Natural killer cell (primary cell): ENCODE measurements at regions not wholly inside any gene's neighbourhood (a gene's known extent, or its start where the extent isn't known, plus 50 kb on each side); places are given as distances from the start of the nearest gene placed in this dataset.

Experiments
- ATAC-seq, 3 donors: fragments of 150-1000 bp in 2 of 3; fragments of 200-7000 bp in 1 of 3; cut with Tn5 transposase; 1 replicate in 1 of 3; 2 replicates in 2 of 3; pipeline ENCODE4 v1.10.0; 2021; ENCODE audit warnings: mild to moderate bottlenecking in 2 of 3, moderate library complexity in 2 of 3
- DNase-seq, 2 donors: peaks; one replicate each; pipeline versions ENCODE4 v3.0.0 to v3.0.0-alpha.2; 2013 to 2021; ENCODE audit warnings: mixed read lengths in 1 of 2
- H3K27ac ChIP-seq: one replicate; pipeline ENCODE4 v1.5.1; 2013; ENCODE audit warnings: mild to moderate bottlenecking, low read length
- H3K27me3 ChIP-seq: one replicate; pipeline ENCODE4 v1.6.1; 2013; ENCODE audit warnings: low read length; ENCODE audit not compliant: control insufficient read depth, insufficient read depth
- H3K36me3 ChIP-seq: one replicate; pipeline ENCODE4 v1.6.1; 2013; ENCODE audit warnings: low read length; ENCODE audit not compliant: control insufficient read depth, insufficient read depth
- H3K4me1 ChIP-seq: one replicate; pipeline ENCODE4 v1.6.1; 2013; ENCODE audit warnings: low read length; ENCODE audit not compliant: control insufficient read depth, insufficient read depth
- H3K4me3 ChIP-seq: one replicate; pipeline ENCODE4 v1.5.1; 2013; ENCODE audit warnings: low read length
- H3K9me3 ChIP-seq: one replicate; pipeline ENCODE4 v1.6.1; 2013; ENCODE audit warnings: low read length; ENCODE audit not compliant: control insufficient read depth, insufficient read depth
- H3K27ac Mint-ChIP-seq, 2 donors: one replicate each; pipeline ENCODE4 v1.8.0; 2022; ENCODE audit warnings: mild to moderate bottlenecking in 2 of 2, mixed read lengths in 2 of 2, moderate library complexity in 1 of 2
- H3K27me3 Mint-ChIP-seq, 2 donors: one replicate each; pipeline ENCODE4 v1.8.0; 2022; ENCODE audit warnings: low read depth in 2 of 2, mixed read lengths in 2 of 2
- H3K36me3 Mint-ChIP-seq: one replicate; pipeline ENCODE4 v1.8.0; 2022; ENCODE audit warnings: mixed read lengths
- H3K4me1 Mint-ChIP-seq, 2 donors: one replicate each; pipeline ENCODE4 v1.8.0; 2022; ENCODE audit warnings: mixed read lengths in 2 of 2
- H3K4me3 Mint-ChIP-seq: one replicate; pipeline ENCODE4 v1.8.0; 2022; ENCODE audit warnings: mild to moderate bottlenecking, moderate library complexity, mixed read lengths
- H3K9me3 Mint-ChIP-seq, 2 donors: one replicate each; pipeline ENCODE4 v1.8.0; 2022; ENCODE audit warnings: mixed read lengths in 2 of 2
- WGBS: methylation state at CpG from one replicate; pipeline ENCODE4 v1.1.7; 2013; ENCODE audit warnings: missing lambda C conversion rate; ENCODE audit not compliant: insufficient coverage; 5-methylcytosine and 5-hydroxymethylcytosine counted together
- intact Hi-C: fragments of 100-400 bp; cut with micrococcal nuclease; formaldehyde crosslinking; loops from one replicate; pipeline ENCODE4 v1.14.2; 2022
- TF ChIP-seq, protein P1 (sequence below): fragments of 200-600 bp; IDR thresholded peaks from one replicate; pipeline ENCODE4 v1.8.0; 2022; ENCODE audit warnings: antibody characterized with exemption

DNA sequence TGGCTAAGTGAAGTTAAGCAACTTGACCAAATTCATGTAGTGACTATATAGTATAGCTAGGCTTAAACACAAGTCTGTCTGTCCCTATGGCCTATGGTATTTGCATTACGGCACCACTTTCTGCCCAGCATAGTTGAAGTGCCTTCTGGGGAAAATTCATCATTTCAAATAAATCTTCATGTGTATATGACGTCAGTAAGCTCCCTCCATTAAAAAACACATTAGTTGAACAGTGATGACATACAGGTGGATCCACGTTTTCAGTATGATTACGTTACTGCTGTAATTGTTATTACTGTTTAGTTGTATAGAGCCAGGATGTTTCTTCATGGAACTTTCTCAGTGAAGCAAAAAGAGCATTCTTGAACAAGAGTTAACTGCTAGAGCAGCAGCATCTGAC, 96.2 kb downstream of the TENT5A start:
- no peak overlapping the region for H3K27ac Mint-ChIP-seq
- H3K4me3 Mint-ChIP-seq: no peak overlapping the region
- no peaks in the 10 kb centered on the region for H3K4me1 Mint-ChIP-seq
- Histone ChIP-seq H3K4me3 (no peak overlapping the region), H3K36me3 (no peaks in the 10 kb centered on the region), H3K27me3 (no peaks in the 10 kb centered on the region), H3K27ac (no peak overlapping the region), H3K4me1 (no peaks in the 10 kb centered on the region), H3K9me3 (no peaks in the 10 kb centered on the region)
- no peaks in the 10 kb centered on the region for H3K27me3 Mint-ChIP-seq
- 97% methylated on average over 4 of the region's 4 CpGs for WGBS
- H3K36me3 Mint-ChIP-seq: no peaks in the 10 kb centered on the region
- intact Hi-C loops: no loop called here
- TF ChIP-seq, protein P1, sequence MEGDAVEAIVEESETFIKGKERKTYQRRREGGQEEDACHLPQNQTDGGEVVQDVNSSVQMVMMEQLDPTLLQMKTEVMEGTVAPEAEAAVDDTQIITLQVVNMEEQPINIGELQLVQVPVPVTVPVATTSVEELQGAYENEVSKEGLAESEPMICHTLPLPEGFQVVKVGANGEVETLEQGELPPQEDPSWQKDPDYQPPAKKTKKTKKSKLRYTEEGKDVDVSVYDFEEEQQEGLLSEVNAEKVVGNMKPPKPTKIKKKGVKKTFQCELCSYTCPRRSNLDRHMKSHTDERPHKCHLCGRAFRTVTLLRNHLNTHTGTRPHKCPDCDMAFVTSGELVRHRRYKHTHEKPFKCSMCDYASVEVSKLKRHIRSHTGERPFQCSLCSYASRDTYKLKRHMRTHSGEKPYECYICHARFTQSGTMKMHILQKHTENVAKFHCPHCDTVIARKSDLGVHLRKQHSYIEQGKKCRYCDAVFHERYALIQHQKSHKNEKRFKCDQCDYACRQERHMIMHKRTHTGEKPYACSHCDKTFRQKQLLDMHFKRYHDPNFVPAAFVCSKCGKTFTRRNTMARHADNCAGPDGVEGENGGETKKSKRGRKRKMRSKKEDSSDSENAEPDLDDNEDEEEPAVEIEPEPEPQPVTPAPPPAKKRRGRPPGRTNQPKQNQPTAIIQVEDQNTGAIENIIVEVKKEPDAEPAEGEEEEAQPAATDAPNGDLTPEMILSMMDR: no peak
- ATAC-seq (no peak), DNase-seq (no peak)
- no peaks in the 10 kb centered on the region for H3K9me3 Mint-ChIP-seq

DNA sequence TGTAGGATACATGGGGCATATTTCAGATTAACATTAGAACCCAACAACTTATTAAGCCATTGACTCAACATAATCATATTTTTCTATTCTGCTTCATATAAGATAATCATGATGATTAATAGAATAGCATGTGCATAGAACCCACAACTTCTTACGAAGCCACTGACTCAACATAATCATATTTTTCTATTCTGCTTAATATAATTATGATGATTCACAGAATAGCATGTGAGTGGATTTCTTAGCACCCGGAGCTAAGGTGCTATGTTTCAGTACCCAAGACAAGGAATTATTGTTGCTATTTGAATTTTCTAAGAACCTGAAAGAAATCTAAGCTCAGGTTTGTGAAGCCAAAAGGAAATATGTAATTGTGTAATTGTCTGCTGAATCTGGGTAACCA, 96.8 kb downstream of the TENT5A start:
- 100% methylated on average over 1 of the region's 2 CpGs for WGBS
- Mint-ChIP-seq H3K4me1 (no peaks in the 10 kb centered on the region), H3K27me3 (no peaks in the 10 kb centered on the region), H3K27ac (no peak overlapping the region), H3K36me3 (no peaks in the 10 kb centered on the region), H3K9me3 (peaks cover 0 to under 1% of the 10 kb centered on the region in 2 donors), H3K4me3 (no peak overlapping the region)
- no peaks in the 10 kb centered on the region for H3K9me3 ChIP-seq
- TF ChIP-seq, protein P1: no peak
- H3K4me1 ChIP-seq: no peaks in the 10 kb centered on the region
- DNase-seq (no peak), ATAC-seq (no peak)
- no peaks in the 10 kb centered on the region for H3K27me3 ChIP-seq
- no peak overlapping the region for H3K4me3 ChIP-seq
- H3K27ac ChIP-seq: no peak overlapping the region
- intact Hi-C loops: no loop called here
- H3K36me3 ChIP-seq: no peaks in the 10 kb centered on the region

DNA sequence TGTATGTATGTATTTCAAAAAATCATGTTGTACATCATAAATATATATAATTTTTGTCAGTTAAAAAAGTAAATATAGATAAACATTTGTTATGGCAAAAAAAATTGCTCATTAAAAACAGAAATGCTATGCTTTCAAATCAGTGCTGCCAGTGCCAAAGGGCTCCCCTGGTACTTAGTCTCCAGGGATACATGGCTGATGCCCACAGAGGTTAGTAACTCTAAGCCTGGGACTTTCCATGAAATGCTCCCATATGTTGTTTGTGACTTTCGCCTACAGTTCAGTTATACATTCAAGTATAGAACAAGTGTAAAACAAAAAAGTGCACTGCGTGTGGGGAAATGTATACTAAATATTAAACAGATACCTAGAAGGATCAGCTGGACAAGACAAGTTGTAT, 104.0 kb downstream of the TENT5A start:
- DNase-seq: no peak
- Mint-ChIP-seq H3K27me3 (no peaks in the 10 kb centered on the region), H3K4me1 (no peaks in the 10 kb centered on the region), H3K4me3 (no peak overlapping the region), H3K36me3 (no peaks in the 10 kb centered on the region), H3K9me3 (peaks cover 0 to 8% of the 10 kb centered on the region in 2 donors), H3K27ac (no peak overlapping the region)
- Histone ChIP-seq H3K9me3 (no peaks in the 10 kb centered on the region), H3K27ac (no peak overlapping the region), H3K36me3 (no peaks in the 10 kb centered on the region), H3K4me3 (no peak overlapping the region), H3K4me1 (no peaks in the 10 kb centered on the region), H3K27me3 (no peaks in the 10 kb centered on the region)
- no peak for ATAC-seq
- 100% methylated on average over 1 of the region's 2 CpGs for WGBS
- intact Hi-C loops: no loop called here
- TF ChIP-seq, protein P1: no peak

DNA sequence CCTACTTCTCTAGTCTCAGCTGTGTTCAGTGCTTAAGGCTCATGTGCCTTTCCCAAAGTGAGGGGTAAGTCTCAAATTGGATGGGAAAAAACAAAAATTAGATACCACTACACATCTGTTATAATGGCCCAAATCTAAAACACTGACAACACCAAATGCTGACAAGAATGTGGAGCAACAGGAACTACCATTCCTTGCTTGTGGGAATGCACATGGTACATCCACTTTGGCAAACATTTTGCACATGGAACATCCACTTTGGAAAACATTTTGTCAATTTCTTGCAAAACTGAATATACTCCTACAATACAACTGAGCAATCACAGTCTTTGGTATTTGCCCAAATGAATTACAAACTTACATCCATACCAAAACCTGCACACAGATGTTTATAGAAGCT, 109.3 kb downstream of the TENT5A start:
- no peak for DNase-seq
- H3K9me3 Mint-ChIP-seq: peaks cover 12 to 19% of the 10 kb centered on the region in 2 donors
- H3K4me3 Mint-ChIP-seq: no peak overlapping the region
- no peak for ATAC-seq
- no peaks in the 10 kb centered on the region for H3K9me3 ChIP-seq
- no peaks in the 10 kb centered on the region for H3K4me1 Mint-ChIP-seq
- no peaks in the 10 kb centered on the region for H3K27me3 Mint-ChIP-seq
- H3K27me3 ChIP-seq: no peaks in the 10 kb centered on the region
- peaks cover 6% of the 10 kb centered on the region for H3K36me3 Mint-ChIP-seq
- H3K4me1 ChIP-seq: no peaks in the 10 kb centered on the region
- no peak overlapping the region for H3K4me3 ChIP-seq
- H3K27ac ChIP-seq: no peak overlapping the region
- no peak overlapping the region for H3K27ac Mint-ChIP-seq
- TF ChIP-seq, protein P1: no peak
- intact Hi-C loops: no loop called here
- H3K36me3 ChIP-seq: no peaks in the 10 kb centered on the region
